NCI-H460 (cell line): ENCODE measurements at regions not wholly inside any gene's neighbourhood (a gene's known extent, or its start where the extent isn't known, plus 50 kb on each side); places are given as distances from the start of the nearest gene placed in this dataset.

Experiments
- DNase-seq: peaks from one replicate; pipeline ENCODE4 v3.0.0-alpha.2; 2016; ENCODE audit warnings: low read depth; ENCODE audit errors: extremely low read depth

- DNase-seq = no peak
These were observed 272.9 kb downstream of the BRD1 start for GRCh38 chr22:49554741-49555140.

DNA sequence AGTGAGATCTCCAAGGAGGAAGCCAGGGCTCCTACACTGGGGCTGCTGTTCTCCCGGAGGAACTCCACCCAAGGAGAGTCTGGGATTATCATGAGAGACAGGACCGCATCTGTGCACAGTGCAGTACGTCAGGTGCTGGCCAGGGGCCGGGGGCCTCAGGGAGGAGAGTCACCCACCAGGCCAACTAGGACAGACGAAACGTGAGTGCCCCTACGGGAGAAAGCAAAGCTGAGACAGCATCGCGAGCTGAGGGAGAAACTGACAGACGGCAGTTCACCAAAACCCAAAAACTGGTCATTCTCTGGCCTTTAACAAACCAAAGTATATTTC is 273.4 kb downstream of the BRD1 start:
- no peak for DNase-seq

GRCh38 chr22:49553518-49554295 is 274.0 kb downstream of the BRD1 start:
- DNase-seq = no peak

- DNase-seq = no peak
These were observed 274.6 kb downstream of the BRD1 start for GRCh38 chr22:49553076-49553475.

GRCh38 chr22:49551897-49552614 is 275.6 kb downstream of the BRD1 start:
- DNase-seq = no peak

DNA sequence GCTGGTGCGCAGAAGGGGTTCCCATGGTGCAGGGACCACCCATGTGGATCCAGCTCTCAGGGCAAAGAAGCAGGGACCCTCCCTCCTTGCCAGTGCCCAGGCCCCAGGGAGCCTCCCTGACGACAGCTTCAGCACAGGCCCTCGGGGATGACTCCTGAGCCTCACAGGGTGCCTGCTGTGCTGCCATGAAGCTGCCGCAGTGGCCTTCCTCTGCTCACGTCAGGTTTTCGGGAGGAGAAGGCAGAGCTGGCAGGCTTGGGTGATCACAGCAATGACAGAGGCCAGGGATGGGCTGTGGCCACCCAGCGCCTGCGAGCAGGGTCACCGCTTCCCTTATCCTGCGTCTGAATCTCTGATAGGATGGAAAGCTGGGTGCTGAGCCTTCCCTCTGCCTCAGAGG is 276.2 kb downstream of the BRD1 start:
- no peak for DNase-seq

GRCh38 chr22:49550766-49551362 is 276.8 kb downstream of the BRD1 start:
- DNase-seq = no peak

GRCh38 chr22:49550141-49550430 is 277.6 kb downstream of the BRD1 start:
- DNase-seq = no peak

GRCh38 chr22:49549256-49550140 is 278.2 kb downstream of the BRD1 start:
- DNase-seq = no peak

GRCh38 chr22:49548356-49549202 is 279.1 kb downstream of the BRD1 start:
- DNase-seq = no peak

DNA sequence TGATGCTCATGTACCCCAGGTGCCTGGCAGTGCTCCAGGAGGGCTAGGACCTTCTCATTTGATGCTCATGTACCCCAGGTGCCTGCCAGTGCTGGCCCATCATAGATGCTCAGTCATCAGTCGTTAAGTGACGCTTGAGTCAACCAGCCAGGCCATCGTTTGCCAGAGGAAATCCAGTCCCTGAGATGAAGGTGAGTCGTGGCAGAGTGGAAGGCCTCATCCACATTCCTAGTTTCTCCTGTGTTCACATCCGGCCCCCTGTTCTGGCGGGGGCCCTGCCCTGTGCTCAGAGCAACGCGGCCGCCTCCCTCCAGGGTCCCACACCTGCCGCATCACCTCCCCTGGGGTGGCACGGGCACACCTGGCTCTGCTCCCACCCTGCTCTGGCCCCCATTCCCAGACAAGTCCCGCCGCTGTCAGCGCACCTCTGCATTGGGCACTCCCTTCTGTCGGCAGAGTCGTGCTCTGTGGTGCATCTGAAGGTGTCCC is 279.9 kb downstream of the BRD1 start:
- DNase-seq = no peak

DNA sequence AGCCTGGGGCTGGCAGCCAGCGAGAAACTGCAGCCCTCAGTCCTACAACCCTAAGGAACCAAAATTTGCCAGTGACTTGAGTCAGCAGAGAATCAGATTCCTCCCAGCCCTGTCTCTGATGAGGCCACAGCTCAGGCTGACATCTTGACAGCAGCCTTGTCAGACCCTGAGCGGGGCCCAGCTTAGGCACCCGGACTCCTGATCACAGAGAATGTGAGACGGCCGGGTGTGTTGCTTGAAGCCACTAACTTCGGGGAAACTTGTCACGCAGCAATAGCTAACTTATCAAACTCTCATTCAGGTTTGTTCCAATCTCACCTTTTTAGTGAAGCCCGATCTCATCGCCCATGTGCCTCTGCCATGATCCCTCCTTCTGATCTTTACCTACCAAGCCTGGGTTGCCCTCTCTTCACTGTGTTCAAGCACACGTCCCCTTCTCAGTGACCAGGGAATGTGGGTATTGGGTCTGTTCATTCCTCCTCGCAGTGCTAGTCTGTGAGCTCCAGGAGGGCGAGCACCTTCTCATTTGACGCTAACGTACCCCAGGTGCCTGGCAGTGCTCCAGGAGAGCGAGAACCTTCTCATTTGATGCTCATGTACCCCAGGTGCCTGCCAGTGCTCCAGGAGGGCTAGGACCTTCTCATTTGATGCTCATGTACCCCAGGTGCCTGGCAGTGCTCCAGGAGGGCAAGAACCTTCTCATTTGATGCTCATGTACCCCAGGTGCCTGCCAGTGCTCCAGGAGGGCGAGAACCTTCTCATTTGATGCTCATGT is 280.7 kb downstream of the BRD1 start:
- DNase-seq = no peak

DNA sequence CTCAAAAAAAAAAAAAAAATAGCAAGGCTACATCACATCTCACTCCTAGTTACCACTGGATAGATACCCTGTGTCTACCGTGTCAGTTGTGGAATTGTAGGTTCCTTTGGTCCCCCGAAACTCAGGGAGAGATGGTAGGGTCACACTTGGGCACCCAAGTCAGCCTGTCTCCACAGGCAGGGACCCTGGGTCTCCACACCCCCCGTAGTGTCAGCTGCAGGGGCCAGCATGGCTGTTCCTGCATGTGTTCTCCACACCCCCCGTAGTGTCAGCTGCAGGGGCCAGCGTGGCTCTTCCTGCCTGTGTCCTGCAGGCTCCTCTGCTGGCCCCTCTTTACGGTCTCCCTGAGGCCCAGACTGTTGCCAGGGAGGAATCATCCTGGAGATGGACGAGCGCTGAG is 282.1 kb downstream of the BRD1 start:
- DNase-seq = no peak

DNA sequence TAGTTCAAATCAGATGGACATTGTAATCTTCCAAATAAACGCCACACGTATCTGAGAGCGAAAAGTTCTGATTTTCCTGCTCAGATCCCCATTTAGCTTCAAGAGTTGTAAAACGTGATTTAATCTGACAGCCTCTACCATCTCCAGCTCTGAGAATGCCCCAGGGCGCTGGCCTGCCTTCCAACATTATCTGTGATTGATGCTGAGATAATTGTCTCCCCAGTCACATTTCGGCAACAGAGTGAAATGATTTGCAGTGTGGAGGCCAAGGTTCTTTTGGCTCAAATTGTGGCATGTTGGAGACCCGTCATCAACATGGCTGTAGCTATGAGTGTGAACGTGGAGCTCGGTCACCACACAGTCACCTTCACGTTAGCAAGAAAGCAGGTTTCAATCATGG is 283.4 kb downstream of the BRD1 start:
- DNase-seq = no peak

DNA sequence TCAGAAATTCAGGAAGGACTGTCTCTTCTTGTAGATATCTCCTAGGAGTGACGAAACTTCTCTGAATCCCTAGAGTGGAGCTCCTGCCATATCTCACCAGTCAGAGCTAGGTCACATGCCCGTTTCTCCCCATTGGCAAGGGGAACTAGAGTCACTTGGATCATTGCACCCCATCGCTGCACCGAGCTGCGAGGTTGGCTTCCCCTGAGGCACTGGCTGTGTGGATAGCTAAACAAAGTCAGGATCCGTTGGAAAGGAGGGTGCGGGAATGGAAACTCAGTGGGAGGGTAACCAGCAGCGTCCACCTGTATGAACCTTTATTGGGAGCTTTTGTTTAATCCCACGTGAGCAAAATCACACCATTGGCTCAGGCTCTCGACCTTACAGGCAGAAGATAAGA is 283.8 kb downstream of the BRD1 start:
- no peak for DNase-seq

DNA sequence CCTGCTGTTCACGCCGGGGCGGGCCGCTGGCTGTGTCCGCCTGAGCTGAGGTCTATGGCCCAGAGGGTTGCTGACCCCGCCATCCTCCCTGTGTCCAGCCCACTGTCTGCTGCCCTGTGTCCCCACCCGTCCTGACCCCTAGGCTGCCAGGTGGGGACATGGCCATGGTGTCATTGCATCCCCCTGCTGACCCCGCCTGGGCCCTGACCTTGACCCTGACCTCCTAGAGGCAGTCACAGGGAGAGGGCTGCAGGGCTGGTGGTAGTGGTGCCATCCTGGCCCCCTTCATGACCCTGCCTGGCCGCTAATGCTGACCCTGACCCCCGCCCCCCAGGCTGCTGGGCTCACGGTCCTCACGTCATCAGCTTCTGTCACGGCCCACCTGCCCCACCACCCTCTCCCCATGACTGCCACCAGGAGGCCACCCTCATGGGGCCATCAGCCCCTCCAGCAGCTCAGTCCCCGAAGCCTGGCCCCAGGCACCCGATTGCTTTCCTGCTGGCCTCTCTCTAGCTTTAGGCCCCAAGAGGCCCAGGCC is 285.9 kb downstream of the BRD1 start:
- DNase-seq = no peak

DNA sequence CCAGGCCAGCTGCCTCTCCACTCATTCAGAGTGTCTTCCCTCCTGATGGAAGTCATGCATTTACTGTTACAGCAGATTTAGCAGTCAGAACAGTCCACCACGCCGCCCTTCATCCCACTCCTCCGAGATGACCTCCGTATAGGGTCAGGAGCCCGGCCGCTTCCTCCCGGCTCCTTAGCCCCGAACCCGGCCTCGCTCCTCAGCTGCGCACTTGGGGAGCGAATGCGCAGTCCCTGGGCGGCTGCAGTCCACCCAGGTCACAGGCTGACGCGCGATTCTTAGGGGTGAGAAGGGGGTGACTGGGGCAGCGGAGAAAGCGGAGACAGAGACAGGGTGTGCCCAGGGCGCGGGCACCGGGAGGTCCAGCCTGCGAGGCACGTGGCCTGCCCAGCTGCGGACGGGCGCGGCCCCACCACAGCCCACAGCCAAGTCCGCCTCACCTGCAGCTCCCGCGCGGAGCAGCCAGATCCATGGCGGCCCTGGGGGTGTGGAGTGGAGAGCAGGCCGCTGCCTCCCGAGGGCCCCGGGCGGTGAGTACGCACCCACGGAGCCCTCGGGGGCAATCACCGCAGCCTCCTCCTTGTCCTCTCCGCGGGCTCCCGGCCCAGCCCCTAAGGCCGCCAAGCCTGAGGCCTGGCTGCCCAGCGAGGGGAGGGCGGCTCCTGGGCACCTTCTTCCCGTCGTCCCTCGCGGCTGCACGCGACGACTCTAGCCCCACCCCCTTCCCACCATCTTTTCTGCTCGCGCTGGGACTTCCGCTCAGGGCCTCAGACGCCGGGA is 286.6 kb downstream of the BRD1 start:
- no peak for DNase-seq
